GM18499 (cell line): ENCODE measurements at regions not wholly inside any gene's neighbourhood (a gene's known extent, or its start where the extent isn't known, plus 50 kb on each side); places are given as distances from the start of the nearest gene placed in this dataset.
"Not testable (repeated sequence)": the region's sequence is repeated elsewhere in the genome, so short reads cannot be mapped to it uniquely, and the experiment has no call there.

ENCODE experiments used
- ATAC-seq: cut with Tn5 transposase; IDR thresholded peaks from one replicate; pipeline ENCODE4 v1.9.1; 2021; ENCODE audit warnings: moderate number of reproducible peaks; ENCODE audit not compliant: insufficient read depth, unreplicated experiment

DNA sequence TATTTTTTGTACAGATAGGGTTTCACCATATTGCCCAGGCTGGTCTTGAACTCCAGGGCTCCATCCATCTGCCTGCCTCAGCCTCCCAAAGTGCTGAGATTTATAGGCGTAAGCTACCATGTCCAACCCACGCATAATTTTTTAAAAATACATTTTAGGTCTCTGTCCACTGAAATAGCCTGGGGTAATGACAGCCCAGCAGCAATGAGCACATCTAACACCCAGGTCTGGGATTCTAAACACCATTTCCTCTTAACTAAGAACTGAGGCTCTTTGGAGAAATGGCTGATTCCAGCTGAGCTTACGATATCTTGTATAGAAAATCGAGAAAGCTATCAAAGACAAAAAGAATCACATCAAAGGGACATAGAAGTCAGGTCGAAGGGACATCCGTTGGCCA is 245.3 kb downstream of the PARN start:
- no peak for ATAC-seq

DNA sequence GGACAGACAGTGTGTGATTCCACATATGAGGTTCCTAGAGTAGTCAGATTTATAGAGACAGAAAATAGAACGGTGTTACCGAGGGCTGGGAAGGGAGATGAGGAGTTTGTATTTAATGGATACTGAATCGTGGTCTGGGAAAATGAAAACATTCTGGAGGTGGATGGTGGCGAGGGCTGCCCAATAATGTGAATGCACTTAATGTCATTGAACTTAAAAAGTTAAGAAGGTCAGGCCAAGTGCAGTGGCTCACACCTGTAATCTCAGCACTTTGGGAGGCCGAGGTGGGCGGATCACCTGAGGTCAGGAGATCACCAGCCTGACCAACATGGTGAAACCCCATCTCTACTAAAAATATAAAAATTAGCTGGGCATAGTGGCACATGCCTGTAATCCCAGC is 246.2 kb downstream of the PARN start:
- not testable (repeated sequence) for ATAC-seq

DNA sequence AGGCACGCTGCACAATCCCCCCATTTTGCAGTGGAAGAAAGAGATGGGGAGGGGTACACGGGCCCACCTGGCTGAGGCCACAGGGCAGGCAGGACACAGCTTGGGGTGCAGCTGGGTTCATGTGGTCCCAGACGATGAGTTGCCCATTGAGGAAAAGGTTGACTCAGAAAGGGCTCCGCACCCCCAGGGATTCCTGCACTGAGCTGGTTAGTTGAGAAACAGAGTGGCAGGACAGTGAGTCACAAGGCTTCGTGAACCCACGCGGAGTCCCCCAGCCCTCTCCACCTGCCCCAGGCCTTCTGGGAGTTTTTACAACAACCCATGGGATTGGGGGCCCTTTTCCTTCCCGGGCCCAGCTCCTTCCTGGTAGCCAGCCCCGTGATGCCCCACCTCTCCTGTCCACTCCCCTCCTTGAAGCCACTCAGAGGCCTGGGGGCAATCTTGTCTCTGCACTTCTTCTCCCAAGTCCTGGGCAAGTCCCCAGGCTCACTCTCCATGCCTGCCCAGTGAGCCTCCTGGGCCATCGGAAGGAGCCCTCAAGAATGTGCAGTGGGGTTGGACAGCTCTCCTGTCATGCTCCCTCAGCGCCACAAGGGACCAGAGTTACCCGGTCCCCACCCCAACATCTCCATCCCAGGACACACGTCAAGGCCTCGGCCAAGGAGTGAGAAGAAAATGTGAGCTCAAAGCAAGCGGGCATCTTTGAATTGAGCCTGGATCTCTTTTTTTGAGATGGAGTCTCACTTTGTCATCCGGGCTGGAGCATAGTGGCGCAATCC is 251.2 kb downstream of the PARN start:
- no peak for ATAC-seq

DNA sequence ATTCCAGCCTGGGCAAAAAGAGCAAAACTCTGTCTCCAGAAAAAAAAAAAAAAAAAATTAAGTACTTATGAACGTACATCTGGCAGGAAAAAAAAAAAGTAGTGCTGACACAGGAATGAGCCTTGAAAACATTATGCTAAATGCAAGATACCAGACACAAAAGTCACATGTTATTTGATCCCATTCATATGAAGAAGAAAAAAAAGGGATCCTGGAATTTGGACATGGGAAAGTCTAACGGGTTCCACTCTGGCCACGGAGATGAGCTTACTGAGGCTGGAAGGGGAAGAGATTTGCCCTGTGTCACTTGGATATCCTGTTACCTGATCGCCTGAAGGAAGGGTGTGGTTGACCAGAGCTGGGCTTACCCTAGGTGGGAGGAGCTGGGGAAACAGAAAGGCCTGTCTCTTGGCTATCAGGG is 251.9 kb downstream of the PARN start:
- ATAC-seq = no peak

DNA sequence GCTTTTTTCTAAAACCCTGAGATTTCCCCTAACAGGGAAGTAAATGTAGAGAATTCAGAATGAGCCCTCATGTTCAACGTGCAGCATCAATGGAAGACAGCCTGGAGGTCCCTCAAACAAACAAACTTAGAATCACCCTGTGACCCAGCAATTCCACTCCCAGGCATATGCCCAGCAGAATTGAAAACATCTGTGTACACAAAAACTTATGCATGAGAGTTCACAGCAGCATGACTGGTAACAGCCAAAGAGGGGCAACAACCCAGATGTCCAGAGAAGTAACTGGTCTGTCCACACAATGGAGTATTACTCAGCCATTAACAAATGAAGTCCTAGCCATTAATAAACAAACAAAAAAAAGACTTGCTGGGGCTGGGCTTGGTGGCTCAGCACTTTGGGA is 252.7 kb downstream of the PARN start:
- ATAC-seq = no peak

DNA sequence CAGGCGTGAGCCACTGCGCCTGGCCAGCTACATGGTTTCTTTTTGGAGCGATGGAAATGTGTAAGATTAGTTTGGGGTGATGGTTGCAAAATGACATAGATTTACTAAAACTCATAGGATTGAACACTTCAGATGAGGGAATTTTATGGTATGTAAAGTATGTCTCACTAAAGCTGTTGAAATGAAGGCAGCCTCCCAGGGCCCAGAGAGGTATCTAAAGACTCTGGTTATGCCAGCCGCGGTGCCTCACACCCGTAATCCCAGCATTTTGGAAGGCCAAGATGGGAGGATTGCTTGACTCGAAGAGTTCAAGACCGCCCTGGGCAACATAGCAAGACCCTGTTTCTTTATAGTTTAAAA is 254.9 kb downstream of the PARN start:
- no peak for ATAC-seq

DNA sequence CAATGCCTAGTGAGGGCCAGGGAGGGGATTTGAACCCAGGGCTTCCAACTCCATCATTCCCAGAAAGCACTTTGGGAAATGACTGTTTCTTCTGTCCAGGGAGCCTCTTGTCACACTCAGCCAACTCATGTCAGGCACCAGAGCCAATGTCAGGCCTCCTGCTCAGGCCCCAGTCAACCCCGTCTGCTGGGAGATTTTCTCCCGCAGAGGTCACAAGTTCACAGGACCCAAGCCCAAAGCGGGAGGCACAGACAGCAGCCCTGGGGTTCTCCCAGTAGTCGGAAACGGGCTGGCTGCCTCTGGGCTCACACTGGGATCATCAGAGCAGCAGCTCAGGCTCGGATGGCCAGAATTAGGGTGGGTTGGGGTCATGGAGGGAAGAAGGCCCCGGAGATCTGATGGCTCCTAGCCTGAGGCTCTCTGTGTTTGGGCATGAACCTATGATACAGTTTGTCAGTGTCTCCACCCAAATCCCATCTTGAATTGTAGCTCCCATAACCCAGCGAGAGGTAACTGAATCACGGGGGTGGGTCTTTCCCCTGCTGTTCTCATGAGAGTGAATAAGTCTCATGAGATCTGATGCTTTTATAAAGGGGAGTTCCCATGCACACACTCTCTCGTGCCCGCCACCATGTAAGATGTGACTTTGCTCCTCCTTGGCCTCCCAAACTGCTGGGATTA is 255.5 kb downstream of the PARN start:
- no peak for ATAC-seq

DNA sequence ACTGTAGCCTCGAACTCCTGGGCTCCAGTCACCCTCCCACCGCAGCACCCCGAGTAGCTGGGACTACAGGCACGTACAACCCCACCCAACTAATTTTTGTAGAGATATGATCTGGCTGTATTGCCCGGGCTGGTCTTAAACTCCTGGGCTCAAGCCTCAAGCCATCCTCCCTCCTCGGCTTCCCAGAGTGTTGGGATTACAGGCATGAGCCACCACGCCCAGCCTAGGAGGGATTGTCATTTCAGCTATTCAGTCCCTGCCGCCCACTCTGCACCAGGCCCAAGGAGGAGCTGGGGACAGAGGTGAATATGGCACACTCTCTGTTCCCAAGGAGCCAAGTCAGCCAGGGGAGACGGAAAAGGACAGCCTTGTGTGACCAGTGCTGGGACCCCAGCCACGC is 256.2 kb downstream of the PARN start:
- ATAC-seq = no peak

DNA sequence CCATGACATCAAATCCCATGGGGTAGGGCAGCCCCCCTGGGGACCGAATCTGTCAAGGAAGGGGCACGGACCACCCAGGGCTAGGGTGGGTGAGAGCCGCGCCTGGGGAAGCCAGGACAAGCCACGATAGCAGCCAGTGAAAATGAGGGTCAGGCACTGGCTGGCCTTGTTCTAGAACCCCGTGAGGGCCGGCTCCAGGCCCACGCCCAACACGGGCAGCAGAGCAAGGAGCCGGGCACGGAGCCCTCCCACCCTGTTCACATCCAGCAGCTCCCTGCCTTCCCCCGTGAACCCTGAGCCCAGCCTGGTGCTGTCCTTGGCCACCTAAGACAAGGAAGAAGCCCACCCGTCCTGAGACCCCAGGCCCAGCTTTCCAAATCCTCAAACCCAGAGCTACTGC is 256.7 kb downstream of the PARN start:
- ATAC-seq = no peak

DNA sequence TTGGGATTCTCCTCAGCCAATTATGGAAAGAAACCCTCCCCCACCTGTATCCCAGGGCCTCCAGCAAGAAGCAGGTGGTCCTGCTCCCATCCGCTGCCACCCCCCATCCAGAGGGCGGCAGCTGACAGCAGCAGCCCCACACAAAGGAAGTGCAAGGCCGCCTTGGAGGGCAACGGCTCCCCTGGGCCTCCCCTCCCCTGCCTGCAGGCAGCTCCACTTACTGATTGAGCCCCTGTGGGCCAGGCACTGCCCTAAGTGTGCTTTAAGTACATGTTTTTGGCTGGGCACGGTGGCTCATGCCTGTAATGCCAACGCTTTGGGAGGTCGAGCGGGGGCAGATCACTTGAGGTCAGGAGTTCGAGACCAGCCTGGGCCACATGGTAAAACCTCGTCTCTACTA is 257.6 kb downstream of the PARN start:
- no peak for ATAC-seq

DNA sequence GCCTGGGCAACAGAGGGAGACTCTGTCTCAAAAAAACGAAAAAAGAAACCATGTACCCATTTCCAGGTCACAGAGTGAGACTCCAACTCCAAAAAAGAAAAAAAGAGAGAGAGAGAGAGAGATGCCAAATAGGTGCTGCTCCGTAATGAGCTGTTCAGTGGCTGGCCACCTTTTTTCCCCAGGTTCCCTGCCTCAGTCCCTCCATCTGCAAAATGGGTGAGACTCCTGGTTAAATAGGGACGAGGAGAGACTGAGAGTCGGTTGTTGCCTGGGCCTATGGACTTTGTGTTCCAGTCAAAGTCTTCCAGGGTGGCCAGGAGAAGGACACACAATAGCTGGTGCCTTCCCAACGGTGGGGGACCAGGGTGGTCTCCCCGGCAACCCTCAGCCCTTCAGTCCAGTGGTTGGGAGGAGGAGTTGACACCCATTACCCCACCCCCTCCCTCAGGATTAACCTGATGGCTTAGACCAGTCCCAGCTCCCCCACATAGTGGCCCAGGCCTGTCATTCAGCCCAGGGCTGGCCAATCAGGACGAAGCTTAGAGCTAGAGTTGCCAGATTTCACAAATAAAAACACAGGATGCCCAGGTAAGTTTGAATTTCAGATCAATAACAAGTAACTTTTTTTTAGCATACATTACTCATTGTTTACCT is 258.2 kb downstream of the PARN start:
- ATAC-seq = no peak

DNA sequence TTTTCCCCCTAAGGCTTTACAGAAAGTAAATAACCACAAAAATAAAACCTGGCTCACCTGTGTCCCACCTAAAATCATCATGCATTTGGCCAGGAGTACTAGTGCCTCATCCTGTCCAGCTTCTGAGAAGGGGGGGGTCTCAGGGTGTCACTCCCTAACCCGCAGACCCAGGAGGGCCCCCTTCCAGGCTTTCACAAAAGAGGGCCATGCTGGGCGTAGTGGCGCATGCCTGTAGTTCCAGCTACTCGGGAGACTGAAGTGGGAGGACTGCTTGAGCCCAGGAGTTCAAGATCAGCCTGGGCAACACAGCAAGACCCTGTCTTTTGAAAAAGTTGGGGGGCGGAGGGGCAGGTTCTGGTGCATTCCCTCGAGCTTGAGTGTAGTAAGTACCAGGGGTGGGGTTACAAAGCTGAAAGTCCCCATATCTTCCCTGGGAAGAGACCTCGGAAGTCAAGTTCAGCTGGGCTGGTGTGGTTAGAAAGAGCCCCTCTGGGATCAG is 259.3 kb downstream of the PARN start:
- no peak for ATAC-seq

DNA sequence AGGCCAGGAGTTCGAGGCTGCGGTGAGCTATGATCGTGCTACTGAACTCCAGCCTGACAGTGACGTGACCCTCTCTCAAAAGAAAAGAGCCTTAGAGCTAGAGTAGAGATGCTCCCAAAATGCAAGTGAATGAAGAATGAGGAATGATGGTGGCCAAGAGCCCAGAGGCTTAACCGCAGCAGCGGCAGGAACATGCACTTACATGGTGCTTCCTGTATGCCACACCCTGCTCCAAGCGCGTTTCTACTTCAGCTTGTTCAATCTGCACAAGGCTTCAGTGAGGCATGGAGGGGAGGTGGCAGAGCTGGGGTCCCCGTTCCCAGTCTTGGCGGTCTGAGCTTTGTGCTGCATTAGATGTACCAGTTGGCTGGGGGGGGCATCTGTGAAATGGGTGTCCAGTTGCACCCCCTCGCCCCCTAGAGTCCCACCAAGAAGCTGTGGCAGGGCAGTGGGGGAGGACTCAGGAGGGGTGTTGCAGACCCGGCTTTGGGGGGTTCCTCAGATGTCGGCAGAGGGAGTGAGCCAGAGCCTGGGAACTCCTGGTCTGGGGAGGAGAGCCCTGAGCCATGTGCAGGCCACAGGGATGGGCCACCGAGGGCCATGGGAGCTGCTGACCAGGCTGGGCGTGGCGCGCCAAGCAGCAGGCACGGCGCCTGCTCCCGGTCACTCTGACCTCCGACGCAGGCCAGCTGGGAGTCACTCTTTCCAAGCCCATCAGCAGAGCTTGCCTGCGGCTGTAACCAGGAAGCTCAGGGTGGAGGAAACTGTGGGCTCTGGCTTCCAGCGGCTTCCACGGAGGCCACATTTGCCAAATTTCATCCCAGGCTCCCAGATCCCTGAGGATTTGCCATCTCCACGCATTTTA is 260.1 kb downstream of the PARN start:
- ATAC-seq = no peak

DNA sequence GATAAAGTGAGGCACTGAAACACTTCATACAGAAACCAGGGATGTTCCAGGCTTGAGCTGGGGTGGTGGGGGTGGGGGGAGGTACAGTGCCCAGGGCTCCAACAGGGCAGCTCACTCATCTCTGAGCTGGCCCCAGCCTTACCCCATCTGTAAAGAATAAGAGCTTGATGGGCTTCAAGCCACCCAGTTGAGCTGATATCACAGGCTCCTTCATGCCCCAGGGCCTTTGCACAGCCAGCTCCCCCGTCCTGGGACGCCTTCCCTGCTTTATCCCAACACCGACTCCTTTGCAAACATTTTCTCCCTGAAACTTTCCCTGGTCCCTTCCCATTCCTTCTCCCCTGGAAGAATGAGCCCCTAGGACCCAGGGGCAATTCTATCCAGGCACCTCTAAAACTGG is 261.7 kb downstream of the PARN start:
- ATAC-seq = no peak

DNA sequence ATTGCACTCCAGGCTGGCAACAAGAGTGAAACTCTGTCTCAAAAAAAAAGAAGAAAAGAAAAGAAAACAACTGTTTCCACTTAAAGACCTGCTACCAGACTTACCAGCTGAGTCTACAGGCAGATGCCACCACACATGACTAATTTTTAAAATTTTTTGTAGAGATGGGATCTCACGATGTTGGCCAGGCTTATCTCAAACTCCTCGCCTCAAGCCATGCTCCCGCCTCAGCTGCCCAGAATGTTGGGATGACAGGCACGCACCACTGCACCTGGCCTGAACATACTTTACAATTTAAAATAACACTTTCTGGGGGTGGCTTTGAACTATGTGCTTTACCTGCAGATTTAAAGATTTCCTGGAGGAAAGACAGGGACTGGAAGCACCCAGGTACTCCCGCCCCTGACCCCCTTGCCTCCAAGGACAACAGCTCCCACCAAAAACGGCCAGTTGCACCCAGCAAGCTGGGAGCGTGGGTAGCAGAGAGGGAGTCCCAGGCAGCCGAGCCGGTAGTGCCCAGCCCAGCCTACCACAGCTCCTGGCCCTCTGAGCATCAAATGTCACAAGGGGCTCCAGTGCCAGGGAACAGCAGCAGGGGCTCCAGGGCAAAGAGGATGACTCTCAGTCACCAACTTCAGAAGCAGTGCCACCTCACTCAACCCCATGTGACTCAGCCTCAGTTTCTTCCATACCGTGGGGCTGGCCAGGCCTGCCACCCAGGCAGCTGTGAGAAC is 262.9 kb downstream of the PARN start:
- ATAC-seq = no peak

DNA sequence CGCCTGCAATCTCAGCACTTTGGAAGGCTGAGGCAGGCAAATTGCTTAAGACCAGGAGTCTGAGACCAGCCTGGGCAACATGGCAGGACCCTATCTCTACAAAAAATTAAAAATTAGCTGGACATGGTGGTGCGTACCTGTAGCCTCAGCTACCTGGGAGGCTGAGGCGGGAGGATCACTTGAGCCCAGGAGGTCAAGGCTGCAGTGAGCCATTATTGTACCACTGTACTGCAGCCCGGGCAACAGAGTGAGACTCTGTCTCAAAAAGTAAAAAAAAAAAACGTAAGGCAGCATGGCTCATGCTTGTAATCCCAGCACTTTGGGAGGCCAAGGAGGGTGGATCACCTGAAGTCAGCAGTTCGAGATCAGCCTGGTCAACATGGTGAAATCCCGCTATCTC is 263.6 kb downstream of the PARN start:
- no peak for ATAC-seq

DNA sequence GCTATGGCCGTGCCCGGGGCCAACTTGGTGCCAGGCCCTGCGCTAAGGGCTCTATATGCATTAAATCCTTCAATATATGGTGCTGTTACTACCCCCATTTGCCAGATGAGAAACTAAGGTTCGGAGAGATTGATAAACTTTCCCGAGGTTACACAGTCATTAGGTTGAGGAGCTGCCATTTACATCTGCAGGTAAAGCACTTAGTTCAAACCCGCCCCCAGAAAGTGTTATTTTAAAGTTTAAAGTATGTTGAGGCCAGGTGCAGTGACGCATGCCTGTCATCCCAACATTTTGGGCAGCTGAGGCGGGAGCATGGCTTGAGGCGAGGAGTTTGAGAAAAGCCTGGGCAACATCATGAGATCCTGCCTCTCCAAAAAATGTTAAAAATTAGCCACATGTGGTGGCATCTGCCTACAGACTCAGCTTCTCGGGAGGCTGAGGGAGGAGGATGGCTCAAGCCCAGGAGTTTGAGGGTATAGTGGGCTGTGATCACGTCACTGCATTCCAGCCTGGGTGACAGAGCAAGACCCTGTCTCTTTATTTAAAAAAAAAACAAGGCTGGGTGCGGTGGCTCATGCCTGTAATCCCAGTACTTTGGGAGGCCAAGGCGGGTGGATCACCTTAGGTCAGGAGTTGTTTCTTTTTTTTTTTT is 264.7 kb downstream of the PARN start:
- ATAC-seq = no peak

DNA sequence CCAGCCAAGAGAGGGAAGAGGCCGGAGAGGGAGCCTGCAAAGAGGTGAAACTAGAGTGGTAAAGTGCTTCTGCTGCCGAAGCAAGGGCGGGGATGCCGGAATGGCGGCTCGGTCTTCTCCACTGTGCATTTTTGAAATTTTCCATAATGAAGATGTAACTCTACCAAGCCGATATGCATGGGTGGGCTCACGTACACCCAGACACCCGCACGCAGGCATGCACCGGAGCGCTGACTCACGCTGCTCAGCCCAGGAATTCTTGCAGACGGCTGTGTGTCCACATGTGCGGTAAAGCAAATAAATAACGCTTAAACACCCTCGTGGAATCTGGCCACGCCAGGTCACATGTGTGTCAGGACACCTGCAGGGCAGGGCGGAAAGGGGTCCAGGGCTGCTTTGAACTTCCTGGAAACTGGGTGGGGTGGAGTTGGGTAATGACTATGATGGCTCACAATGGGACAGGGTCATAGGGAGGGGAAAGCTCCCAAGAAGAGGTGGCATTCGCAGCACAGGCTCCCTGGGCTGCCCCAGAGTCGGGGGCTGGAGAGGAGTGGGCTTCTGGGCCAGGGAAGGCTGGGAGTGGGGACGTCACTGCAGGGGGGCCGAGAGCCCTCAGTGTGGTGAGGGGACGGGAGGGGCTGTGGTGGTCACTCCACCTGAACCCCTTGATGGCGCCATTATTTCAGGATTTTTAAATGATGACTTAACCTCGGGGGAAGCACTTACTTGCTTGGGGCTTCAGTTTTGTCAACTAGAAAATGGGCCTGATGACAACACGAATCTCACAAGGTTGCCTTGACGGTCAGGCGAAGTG is 265.5 kb downstream of the PARN start:
- no peak for ATAC-seq

DNA sequence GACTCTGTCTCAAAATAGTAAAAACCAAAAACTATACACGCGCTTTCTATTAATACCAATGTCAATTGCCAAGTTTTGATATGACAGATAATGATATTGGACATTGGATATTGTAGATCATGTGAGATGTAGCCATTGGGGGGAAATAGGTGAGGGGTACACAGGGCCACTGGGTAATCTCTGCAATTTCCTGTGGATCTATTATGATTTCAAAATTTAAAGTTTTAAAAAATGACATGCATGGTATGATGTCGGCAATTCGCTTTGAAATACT is 266.0 kb downstream of the PARN start:
- no peak for ATAC-seq
